ENCODE measurements at regions not wholly inside any gene's neighbourhood (a gene's known extent, or its start where the extent isn't known, plus 50 kb on each side); places are given as distances from the start of the nearest gene placed in this dataset.

GRCh38 chr5:112668016-112668415, 69.7 kb upstream of the APC start:
- TF ChIP-seq CTCF (IDR thresholded peaks at IDR 0.05; ENCODE audit: low read depth, low read length), result no peak
- no peak for DNase-seq (ENCODE audit: extremely low read depth, low read depth)

GRCh38 chr5:112668911-112669310, 68.8 kb upstream of the APC start:
- TF ChIP-seq CTCF (IDR thresholded peaks at IDR 0.05; ENCODE audit: low read depth, low read length), result no peak
- DNase-seq (ENCODE audit: extremely low read depth, low read depth), result no peak

GRCh38 chr5:112669328-112669963, 68.2 kb upstream of the APC start:
- no peak for TF ChIP-seq CTCF (IDR thresholded peaks at IDR 0.05; ENCODE audit: low read depth, low read length)
- DNase-seq (ENCODE audit: extremely low read depth, low read depth), result no peak

GRCh38 chr5:112671687-112672086, 66.0 kb upstream of the APC start:
- no peak for DNase-seq (ENCODE audit: extremely low read depth, low read depth)
- TF ChIP-seq CTCF (IDR thresholded peaks at IDR 0.05; ENCODE audit: low read depth, low read length), result no peak

- DNase-seq (ENCODE audit: extremely low read depth, low read depth), result no peak
- no peak for TF ChIP-seq CTCF (IDR thresholded peaks at IDR 0.05; ENCODE audit: low read depth, low read length)
These were observed 56.2 kb upstream of the APC start for GRCh38 chr5:112681481-112681908.

- no peak for DNase-seq (ENCODE audit: extremely low read depth, low read depth)
- TF ChIP-seq CTCF (IDR thresholded peaks at IDR 0.05; ENCODE audit: low read depth, low read length), result no peak
These were observed 55.0 kb upstream of the APC start for GRCh38 chr5:112682621-112683061.

GRCh38 chr5:112684121-112684520, 53.6 kb upstream of the APC start:
- no peak for TF ChIP-seq CTCF (IDR thresholded peaks at IDR 0.05; ENCODE audit: low read depth, low read length)
- DNase-seq (ENCODE audit: extremely low read depth, low read depth), result no peak

Data from AG09319 (cell line).